Keratinocyte (primary cell): ENCODE measurements at regions not wholly inside any gene's neighbourhood (a gene's known extent, or its start where the extent isn't known, plus 50 kb on each side); places are given as distances from the start of the nearest gene placed in this dataset.

Experiments
- EZH2 ChIP-seq: IDR thresholded peaks from one replicate; pipeline ENCODE4 v1.6.1; 2012; ENCODE audit warnings: inconsistent platforms, mild to moderate bottlenecking, low read length, moderate library complexity
- TF ChIP-seq, protein P1 (sequence below), 3 experiments: IDR thresholded peaks in 1 of 3; conservative IDR thresholded peaks in 1 of 3; optimal IDR thresholded peaks in 1 of 3; 2 replicates in 2 of 3; 3 replicates in 1 of 3; pipeline versions ENCODE3 to v1.5.1; 2011; ENCODE audit warnings: low read length in 3 of 3, mild to moderate bottlenecking in 3 of 3, moderate library complexity in 2 of 3, control low read depth in 1 of 3, inconsistent platforms in 1 of 3; ENCODE audit not compliant: insufficient read depth in 2 of 3; ENCODE audit errors: extremely low read depth in 1 of 3

DNA sequence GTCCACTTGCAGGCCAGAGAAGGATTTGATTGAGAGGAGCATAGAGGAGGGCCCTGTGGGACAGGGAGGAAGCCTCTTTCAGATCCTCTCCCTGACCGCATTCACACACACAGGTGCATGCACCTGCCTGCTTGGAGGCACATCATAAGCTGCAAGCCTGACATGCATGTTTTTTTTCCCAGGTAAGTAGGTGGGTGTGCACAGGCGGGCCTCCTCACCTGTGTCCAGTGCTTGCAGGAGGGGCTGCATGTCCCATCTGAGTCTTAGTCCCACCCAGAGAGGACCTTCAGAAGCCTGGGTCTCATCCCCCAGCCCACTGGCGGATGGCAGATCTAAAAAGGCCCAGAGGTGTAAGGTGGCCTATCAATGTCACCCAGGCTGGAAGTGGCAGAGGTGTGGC is 130.8 kb downstream of the TMEM132E start:
- TF ChIP-seq, protein P1, sequence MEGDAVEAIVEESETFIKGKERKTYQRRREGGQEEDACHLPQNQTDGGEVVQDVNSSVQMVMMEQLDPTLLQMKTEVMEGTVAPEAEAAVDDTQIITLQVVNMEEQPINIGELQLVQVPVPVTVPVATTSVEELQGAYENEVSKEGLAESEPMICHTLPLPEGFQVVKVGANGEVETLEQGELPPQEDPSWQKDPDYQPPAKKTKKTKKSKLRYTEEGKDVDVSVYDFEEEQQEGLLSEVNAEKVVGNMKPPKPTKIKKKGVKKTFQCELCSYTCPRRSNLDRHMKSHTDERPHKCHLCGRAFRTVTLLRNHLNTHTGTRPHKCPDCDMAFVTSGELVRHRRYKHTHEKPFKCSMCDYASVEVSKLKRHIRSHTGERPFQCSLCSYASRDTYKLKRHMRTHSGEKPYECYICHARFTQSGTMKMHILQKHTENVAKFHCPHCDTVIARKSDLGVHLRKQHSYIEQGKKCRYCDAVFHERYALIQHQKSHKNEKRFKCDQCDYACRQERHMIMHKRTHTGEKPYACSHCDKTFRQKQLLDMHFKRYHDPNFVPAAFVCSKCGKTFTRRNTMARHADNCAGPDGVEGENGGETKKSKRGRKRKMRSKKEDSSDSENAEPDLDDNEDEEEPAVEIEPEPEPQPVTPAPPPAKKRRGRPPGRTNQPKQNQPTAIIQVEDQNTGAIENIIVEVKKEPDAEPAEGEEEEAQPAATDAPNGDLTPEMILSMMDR (optimal IDR thresholded peaks at IDR 0.05 in 1 of 3, IDR thresholded peaks at IDR 0.05 in 1 of 3, conservative IDR thresholded peaks at IDR 0.05 in 1 of 3; ENCODE audit: extremely low read depth in 1 of 3, insufficient read depth in 2 of 3, low read length in 3 of 3), result no peak
- TF ChIP-seq EZH2, result no peak
